ENCODE measurements at regions not wholly inside any gene's neighbourhood (a gene's known extent, or its start where the extent isn't known, plus 50 kb on each side); places are given as distances from the start of the nearest gene placed in this dataset.

- Histone ChIP-seq H3K4me1 (ENCODE audit: control insufficient read depth, insufficient read depth, low read length) (no peaks in the 10 kb centered on the region), H3K4me3 (ENCODE audit: low read length in 2 of 2) (no peak overlapping the region), H3K9ac (ENCODE audit: low read length in 2 of 2) (no peak overlapping the region), H3K27me3 (ENCODE audit: control insufficient read depth in 1 of 2, insufficient read depth in 2 of 2, low read length in 2 of 2) (no peaks in the 10 kb centered on the region), H3K27ac (ENCODE audit: low read length) (no peak overlapping the region), H3K36me3 (ENCODE audit: control insufficient read depth in 2 of 2, insufficient read depth in 2 of 2, low read length in 2 of 2) (no peaks in the 10 kb centered on the region), H3K9me3 (ENCODE audit: control insufficient read depth in 2 of 2, low read length in 2 of 2) (no peaks in the 10 kb centered on the region)
Observed at GRCh38 chr13:40315416-40316064, 350.9 kb downstream of the FOXO1 start.

- Histone ChIP-seq H3K9me3 (ENCODE audit: control insufficient read depth in 2 of 2, low read length in 2 of 2) (no peaks in the 10 kb centered on the region), H3K27me3 (ENCODE audit: control insufficient read depth in 1 of 2, insufficient read depth in 2 of 2, low read length in 2 of 2) (no peaks in the 10 kb centered on the region), H3K9ac (ENCODE audit: low read length in 2 of 2) (no peak overlapping the region), H3K36me3 (ENCODE audit: control insufficient read depth in 2 of 2, insufficient read depth in 2 of 2, low read length in 2 of 2) (no peaks in the 10 kb centered on the region), H3K4me1 (ENCODE audit: control insufficient read depth, insufficient read depth, low read length) (no peaks in the 10 kb centered on the region), H3K27ac (ENCODE audit: low read length) (no peak overlapping the region), H3K4me3 (ENCODE audit: low read length in 2 of 2) (no peak overlapping the region)
Observed at GRCh38 chr13:40316301-40316700, 350.1 kb downstream of the FOXO1 start.

- no peaks in the 10 kb centered on the region for H3K4me1 ChIP-seq (ENCODE audit: control insufficient read depth, insufficient read depth, low read length)
- no peak overlapping the region for H3K27ac ChIP-seq (ENCODE audit: low read length)
- H3K36me3 ChIP-seq (ENCODE audit: control insufficient read depth in 2 of 2, insufficient read depth in 2 of 2, low read length in 2 of 2) = no peaks in the 10 kb centered on the region
- H3K27me3 ChIP-seq (ENCODE audit: control insufficient read depth in 1 of 2, insufficient read depth in 2 of 2, low read length in 2 of 2) = no peaks in the 10 kb centered on the region
- no peak overlapping the region for H3K9ac ChIP-seq (ENCODE audit: low read length in 2 of 2)
- no peaks in the 10 kb centered on the region for H3K9me3 ChIP-seq (ENCODE audit: control insufficient read depth in 2 of 2, low read length in 2 of 2)
- H3K4me3 ChIP-seq (ENCODE audit: low read length in 2 of 2) = no peak overlapping the region
Observed at GRCh38 chr13:40317980-40318327, 348.5 kb downstream of the FOXO1 start.

GRCh38 chr13:40318366-40318765 is 348.1 kb downstream of the FOXO1 start:
- Histone ChIP-seq H3K4me1 (ENCODE audit: control insufficient read depth, insufficient read depth, low read length) (no peaks in the 10 kb centered on the region), H3K27ac (ENCODE audit: low read length) (no peak overlapping the region), H3K9me3 (ENCODE audit: control insufficient read depth in 2 of 2, low read length in 2 of 2) (peaks cover 0 to 3% of the 10 kb centered on the region in 2 donors), H3K4me3 (ENCODE audit: low read length in 2 of 2) (no peak overlapping the region), H3K9ac (ENCODE audit: low read length in 2 of 2) (no peak overlapping the region), H3K27me3 (ENCODE audit: control insufficient read depth in 1 of 2, insufficient read depth in 2 of 2, low read length in 2 of 2) (no peaks in the 10 kb centered on the region), H3K36me3 (ENCODE audit: control insufficient read depth in 2 of 2, insufficient read depth in 2 of 2, low read length in 2 of 2) (no peaks in the 10 kb centered on the region)

GRCh38 chr13:40319699-40320579 is 346.5 kb downstream of the FOXO1 start:
- no peak overlapping the region for H3K27ac ChIP-seq (ENCODE audit: low read length)
- no peaks in the 10 kb centered on the region for H3K27me3 ChIP-seq (ENCODE audit: control insufficient read depth in 1 of 2, insufficient read depth in 2 of 2, low read length in 2 of 2)
- H3K4me3 ChIP-seq (ENCODE audit: low read length in 2 of 2) = no peak overlapping the region
- no peaks in the 10 kb centered on the region for H3K4me1 ChIP-seq (ENCODE audit: control insufficient read depth, insufficient read depth, low read length)
- no peak overlapping the region for H3K9ac ChIP-seq (ENCODE audit: low read length in 2 of 2)
- H3K9me3 ChIP-seq (ENCODE audit: control insufficient read depth in 2 of 2, low read length in 2 of 2) = peaks cover 0 to 6% of the 10 kb centered on the region in 2 donors
- no peaks in the 10 kb centered on the region for H3K36me3 ChIP-seq (ENCODE audit: control insufficient read depth in 2 of 2, insufficient read depth in 2 of 2, low read length in 2 of 2)

- Histone ChIP-seq H3K27me3 (ENCODE audit: control insufficient read depth in 1 of 2, insufficient read depth in 2 of 2, low read length in 2 of 2) (no peaks in the 10 kb centered on the region), H3K27ac (ENCODE audit: low read length) (no peak overlapping the region), H3K4me1 (ENCODE audit: control insufficient read depth, insufficient read depth, low read length) (no peaks in the 10 kb centered on the region), H3K36me3 (ENCODE audit: control insufficient read depth in 2 of 2, insufficient read depth in 2 of 2, low read length in 2 of 2) (no peaks in the 10 kb centered on the region), H3K9ac (ENCODE audit: low read length in 2 of 2) (no peak overlapping the region), H3K4me3 (ENCODE audit: low read length in 2 of 2) (no peak overlapping the region), H3K9me3 (ENCODE audit: control insufficient read depth in 2 of 2, low read length in 2 of 2) (peaks cover 2 to 5% of the 10 kb centered on the region in 2 donors)
Observed at GRCh38 chr13:40328091-40328490, 338.4 kb downstream of the FOXO1 start.

- H3K4me3 ChIP-seq (ENCODE audit: low read length in 2 of 2) = no peak overlapping the region
- H3K9ac ChIP-seq (ENCODE audit: low read length in 2 of 2) = no peak overlapping the region
- no peaks in the 10 kb centered on the region for H3K36me3 ChIP-seq (ENCODE audit: control insufficient read depth in 2 of 2, insufficient read depth in 2 of 2, low read length in 2 of 2)
- no peak overlapping the region for H3K27ac ChIP-seq (ENCODE audit: low read length)
- peaks cover 0 to 2% of the 10 kb centered on the region in 2 donors for H3K9me3 ChIP-seq (ENCODE audit: control insufficient read depth in 2 of 2, low read length in 2 of 2)
- H3K4me1 ChIP-seq (ENCODE audit: control insufficient read depth, insufficient read depth, low read length) = no peaks in the 10 kb centered on the region
- H3K27me3 ChIP-seq (ENCODE audit: control insufficient read depth in 1 of 2, insufficient read depth in 2 of 2, low read length in 2 of 2) = no peaks in the 10 kb centered on the region
Observed at GRCh38 chr13:40329781-40330485, 336.5 kb downstream of the FOXO1 start.

- Histone ChIP-seq H3K36me3 (ENCODE audit: control insufficient read depth in 2 of 2, insufficient read depth in 2 of 2, low read length in 2 of 2) (no peaks in the 10 kb centered on the region), H3K4me3 (ENCODE audit: low read length in 2 of 2) (no peak overlapping the region), H3K4me1 (ENCODE audit: control insufficient read depth, insufficient read depth, low read length) (no peaks in the 10 kb centered on the region), H3K9me3 (ENCODE audit: control insufficient read depth in 2 of 2, low read length in 2 of 2) (peaks cover 0 to 2% of the 10 kb centered on the region in 2 donors), H3K9ac (ENCODE audit: low read length in 2 of 2) (no peak overlapping the region), H3K27me3 (ENCODE audit: control insufficient read depth in 1 of 2, insufficient read depth in 2 of 2, low read length in 2 of 2) (no peaks in the 10 kb centered on the region), H3K27ac (ENCODE audit: low read length) (no peak overlapping the region)
Observed at GRCh38 chr13:40330950-40331349, 335.5 kb downstream of the FOXO1 start.

GRCh38 chr13:40331802-40332201 is 334.6 kb downstream of the FOXO1 start:
- no peaks in the 10 kb centered on the region for H3K36me3 ChIP-seq (ENCODE audit: control insufficient read depth in 2 of 2, insufficient read depth in 2 of 2, low read length in 2 of 2)
- no peak overlapping the region for H3K27ac ChIP-seq (ENCODE audit: low read length)
- no peaks in the 10 kb centered on the region for H3K27me3 ChIP-seq (ENCODE audit: control insufficient read depth in 1 of 2, insufficient read depth in 2 of 2, low read length in 2 of 2)
- H3K4me1 ChIP-seq (ENCODE audit: control insufficient read depth, insufficient read depth, low read length) = no peaks in the 10 kb centered on the region
- no peak overlapping the region for H3K9ac ChIP-seq (ENCODE audit: low read length in 2 of 2)
- H3K4me3 ChIP-seq (ENCODE audit: low read length in 2 of 2) = no peak overlapping the region
- H3K9me3 ChIP-seq (ENCODE audit: control insufficient read depth in 2 of 2, low read length in 2 of 2) = peaks cover 0 to 2% of the 10 kb centered on the region in 2 donors

GRCh38 chr13:40333226-40333625 is 333.2 kb downstream of the FOXO1 start:
- no peak overlapping the region for H3K4me3 ChIP-seq (ENCODE audit: low read length in 2 of 2)
- no peaks in the 10 kb centered on the region for H3K4me1 ChIP-seq (ENCODE audit: control insufficient read depth, insufficient read depth, low read length)
- H3K27ac ChIP-seq (ENCODE audit: low read length) = no peak overlapping the region
- no peaks in the 10 kb centered on the region for H3K27me3 ChIP-seq (ENCODE audit: control insufficient read depth in 1 of 2, insufficient read depth in 2 of 2, low read length in 2 of 2)
- H3K36me3 ChIP-seq (ENCODE audit: control insufficient read depth in 2 of 2, insufficient read depth in 2 of 2, low read length in 2 of 2) = no peaks in the 10 kb centered on the region
- H3K9me3 ChIP-seq (ENCODE audit: control insufficient read depth in 2 of 2, low read length in 2 of 2) = no peaks in the 10 kb centered on the region
- no peak overlapping the region for H3K9ac ChIP-seq (ENCODE audit: low read length in 2 of 2)
